ENCODE measurements at regions not wholly inside any gene's neighbourhood (a gene's known extent, or its start where the extent isn't known, plus 50 kb on each side); places are given as distances from the start of the nearest gene placed in this dataset.
"Not testable (repeated sequence)": the region's sequence is repeated elsewhere in the genome, so short reads cannot be mapped to it uniquely, and the experiment has no call there.

DNA sequence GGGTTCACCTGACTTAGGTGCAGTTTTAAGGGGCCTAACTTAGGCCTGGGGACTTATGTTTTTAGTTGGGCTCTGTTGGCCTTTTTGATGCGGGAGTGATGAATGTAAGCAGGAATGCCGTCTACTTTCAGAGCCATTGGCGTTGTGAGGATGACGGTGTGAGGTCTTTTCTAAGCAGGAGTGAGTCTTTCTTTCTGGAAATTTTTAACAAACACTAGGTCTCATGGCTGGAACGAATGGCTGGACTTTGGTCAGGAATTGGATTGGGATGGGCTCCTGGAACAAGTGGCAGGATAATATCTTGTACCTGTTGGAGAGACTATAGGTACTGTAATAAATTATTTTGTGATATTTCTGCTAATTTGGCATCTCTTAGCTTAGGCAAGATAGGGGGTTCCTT, 163.9 kb upstream of the CCZ1B start:
- TF ChIP-seq CTCF (IDR thresholded peaks at IDR 0.05; ENCODE audit: low read length); EZH2 (optimal IDR thresholded peaks at IDR 0.05; ENCODE audit: low read depth, low read length): not testable (repeated sequence)
